Adrenal gland (tissue), 5 donors: ENCODE measurements at regions not wholly inside any gene's neighbourhood (a gene's known extent, or its start where the extent isn't known, plus 50 kb on each side); places are given as distances from the start of the nearest gene placed in this dataset.

Source experiments
- POLR2A ChIP-seq, 2 donors: fragments of 450-650 bp; IDR thresholded peaks; one replicate each; pipeline ENCODE4 v1.6.1; 2017; ENCODE audit warnings: antibody characterized with exemption in 2 of 2, mild to moderate bottlenecking in 2 of 2, moderate library complexity in 1 of 2
- TF ChIP-seq, protein P1 (sequence below), 6 experiments: fragments of 450-650 bp in 4 of 6; fragments of 200-600 bp in 2 of 6; sonication (generic) in 1 of 6; IDR thresholded peaks; 1 replicate in 5 of 6; 2 replicates in 1 of 6; pipeline versions ENCODE4 v1.5.1 to v1.8.0; 2016 to 2021; ENCODE audit warnings: antibody characterized with exemption in 6 of 6, mild to moderate bottlenecking in 2 of 6, moderate library complexity in 1 of 6
- donor health status: DM: no; HTN: no; CAD: no.

GRCh38 chr4:131119661-131120060, 2023.7 kb downstream of the C4orf33 start:
- TF ChIP-seq, protein P1, sequence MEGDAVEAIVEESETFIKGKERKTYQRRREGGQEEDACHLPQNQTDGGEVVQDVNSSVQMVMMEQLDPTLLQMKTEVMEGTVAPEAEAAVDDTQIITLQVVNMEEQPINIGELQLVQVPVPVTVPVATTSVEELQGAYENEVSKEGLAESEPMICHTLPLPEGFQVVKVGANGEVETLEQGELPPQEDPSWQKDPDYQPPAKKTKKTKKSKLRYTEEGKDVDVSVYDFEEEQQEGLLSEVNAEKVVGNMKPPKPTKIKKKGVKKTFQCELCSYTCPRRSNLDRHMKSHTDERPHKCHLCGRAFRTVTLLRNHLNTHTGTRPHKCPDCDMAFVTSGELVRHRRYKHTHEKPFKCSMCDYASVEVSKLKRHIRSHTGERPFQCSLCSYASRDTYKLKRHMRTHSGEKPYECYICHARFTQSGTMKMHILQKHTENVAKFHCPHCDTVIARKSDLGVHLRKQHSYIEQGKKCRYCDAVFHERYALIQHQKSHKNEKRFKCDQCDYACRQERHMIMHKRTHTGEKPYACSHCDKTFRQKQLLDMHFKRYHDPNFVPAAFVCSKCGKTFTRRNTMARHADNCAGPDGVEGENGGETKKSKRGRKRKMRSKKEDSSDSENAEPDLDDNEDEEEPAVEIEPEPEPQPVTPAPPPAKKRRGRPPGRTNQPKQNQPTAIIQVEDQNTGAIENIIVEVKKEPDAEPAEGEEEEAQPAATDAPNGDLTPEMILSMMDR (IDR thresholded peaks at IDR 0.05): no peak
- TF ChIP-seq POLR2A (IDR thresholded peaks at IDR 0.05): no peak
